IPS-20b (cell line): ENCODE measurements at regions not wholly inside any gene's neighbourhood (a gene's known extent, or its start where the extent isn't known, plus 50 kb on each side); places are given as distances from the start of the nearest gene placed in this dataset.

Source experiments
- H3K27ac ChIP-seq: one replicate; pipeline ENCODE4 v1.5.1; 2013; ENCODE audit warnings: low read length
- H3K27me3 ChIP-seq: 2 replicates; pipeline ENCODE4 v1.6.1; 2013; ENCODE audit warnings: mild to moderate bottlenecking, low read length, inconsistent platforms; ENCODE audit not compliant: insufficient read depth
- H3K36me3 ChIP-seq: 2 replicates; pipeline ENCODE4 v1.6.1; 2013; ENCODE audit warnings: low read depth, mild to moderate bottlenecking, inconsistent platforms, low read length, moderate library complexity; ENCODE audit not compliant: insufficient read depth
- H3K4me1 ChIP-seq: 2 replicates; pipeline ENCODE4 v1.6.1; 2013; ENCODE audit warnings: mild to moderate bottlenecking, control low read depth, inconsistent platforms, low read length, moderate library complexity; ENCODE audit not compliant: insufficient read depth
- H3K4me3 ChIP-seq: 2 replicates; pipeline ENCODE4 v1.5.1; 2013; ENCODE audit warnings: mild to moderate bottlenecking, low read length, inconsistent platforms
- H3K9ac ChIP-seq: 2 replicates; pipeline ENCODE4 v1.6.1; 2013; ENCODE audit warnings: low read depth, mild to moderate bottlenecking, inconsistent platforms, low read length, moderate library complexity
- H3K9me3 ChIP-seq: 2 replicates; pipeline ENCODE4 v1.6.1; 2013; ENCODE audit warnings: mild to moderate bottlenecking, low read depth, low read length, inconsistent platforms; ENCODE audit not compliant: insufficient read depth

- Histone ChIP-seq H3K9me3 (peaks cover 6% of the 10 kb centered on the region; the same call in 1 of the 2 replicates), H3K36me3 (no peaks in the 10 kb centered on the region), H3K4me1 (peaks cover 13% of the 10 kb centered on the region), H3K27me3 (no peaks in the 10 kb centered on the region), H3K9ac (no peak overlapping the region), H3K4me3 (no peak overlapping the region), H3K27ac (no peak overlapping the region)
Measured at GRCh38 chr10:29083096-29083495, 205.8 kb upstream of the LYZL1 start.

GRCh38 chr10:29084681-29085307 lies 204.1 kb upstream of the LYZL1 start:
- Histone ChIP-seq H3K4me1 (no peaks in the 10 kb centered on the region), H3K9ac (no peak overlapping the region), H3K4me3 (no peak overlapping the region), H3K27ac (no peak overlapping the region), H3K36me3 (no peaks in the 10 kb centered on the region), H3K27me3 (no peaks in the 10 kb centered on the region), H3K9me3 (peaks cover 6% of the 10 kb centered on the region; the same call in 1 of the 2 replicates)

GRCh38 chr10:29089091-29089490 lies 199.8 kb upstream of the LYZL1 start:
- H3K4me3 ChIP-seq, result no peak overlapping the region
- peaks cover 10% of the 10 kb centered on the region; the same call in 1 of the 2 replicates for H3K9me3 ChIP-seq
- no peaks in the 10 kb centered on the region for H3K36me3 ChIP-seq
- H3K4me1 ChIP-seq, result no peaks in the 10 kb centered on the region
- H3K9ac ChIP-seq, result no peak overlapping the region
- no peaks in the 10 kb centered on the region for H3K27me3 ChIP-seq
- H3K27ac ChIP-seq, result no peak overlapping the region

GRCh38 chr10:29096303-29096824 lies 192.5 kb upstream of the LYZL1 start:
- no peak overlapping the region for H3K9ac ChIP-seq
- no peaks in the 10 kb centered on the region for H3K36me3 ChIP-seq
- H3K4me3 ChIP-seq, result no peak overlapping the region
- H3K9me3 ChIP-seq, result peaks cover 13% of the 10 kb centered on the region
- no peak overlapping the region for H3K27ac ChIP-seq
- H3K27me3 ChIP-seq, result no peaks in the 10 kb centered on the region
- no peaks in the 10 kb centered on the region for H3K4me1 ChIP-seq

GRCh38 chr10:29098423-29098822 lies 190.4 kb upstream of the LYZL1 start:
- H3K36me3 ChIP-seq, result no peaks in the 10 kb centered on the region
- H3K4me3 ChIP-seq, result no peak overlapping the region
- no peaks in the 10 kb centered on the region for H3K4me1 ChIP-seq
- H3K27ac ChIP-seq, result no peak overlapping the region
- no peak overlapping the region for H3K9ac ChIP-seq
- H3K27me3 ChIP-seq, result no peaks in the 10 kb centered on the region
- H3K9me3 ChIP-seq, result peaks cover 2% of the 10 kb centered on the region; the same call in 1 of the 2 replicates

GRCh38 chr10:29099001-29099400 lies 189.9 kb upstream of the LYZL1 start:
- H3K9me3 ChIP-seq, result peaks cover 2% of the 10 kb centered on the region; the same call in 1 of the 2 replicates
- H3K27ac ChIP-seq, result no peak overlapping the region
- H3K4me1 ChIP-seq, result no peaks in the 10 kb centered on the region
- no peaks in the 10 kb centered on the region for H3K36me3 ChIP-seq
- no peak overlapping the region for H3K4me3 ChIP-seq
- H3K27me3 ChIP-seq, result no peaks in the 10 kb centered on the region
- H3K9ac ChIP-seq, result no peak overlapping the region

- Histone ChIP-seq H3K4me1 (no peaks in the 10 kb centered on the region), H3K4me3 (no peak overlapping the region), H3K36me3 (no peaks in the 10 kb centered on the region), H3K9ac (no peak overlapping the region), H3K9me3 (peaks cover 2% of the 10 kb centered on the region; the same call in 1 of the 2 replicates), H3K27me3 (no peaks in the 10 kb centered on the region), H3K27ac (no peak overlapping the region)
Measured at GRCh38 chr10:29099415-29099814, 189.5 kb upstream of the LYZL1 start.

- no peak overlapping the region for H3K27ac ChIP-seq
- no peak overlapping the region for H3K9ac ChIP-seq
- H3K4me1 ChIP-seq, result no peaks in the 10 kb centered on the region
Measured at GRCh38 chr10:29100505-29100904, 188.4 kb upstream of the LYZL1 start.

GRCh38 chr10:29102233-29102632 lies 186.6 kb upstream of the LYZL1 start:
- no peaks in the 10 kb centered on the region for H3K36me3 ChIP-seq
- H3K9ac ChIP-seq, result no peak overlapping the region
- H3K4me3 ChIP-seq, result no peak overlapping the region
- no peak overlapping the region for H3K27ac ChIP-seq
- H3K9me3 ChIP-seq, result peaks cover 2% of the 10 kb centered on the region; the same call in 1 of the 2 replicates
- no peaks in the 10 kb centered on the region for H3K4me1 ChIP-seq
- H3K27me3 ChIP-seq, result no peaks in the 10 kb centered on the region

More at GRCh38 chr10:29100505-29100904, 188.4 kb upstream of the LYZL1 start:
- Histone ChIP-seq H3K36me3 (no peaks in the 10 kb centered on the region), H3K4me3 (no peak overlapping the region), H3K27me3 (no peaks in the 10 kb centered on the region), H3K9me3 (peaks cover 2% of the 10 kb centered on the region; the same call in 1 of the 2 replicates)

GRCh38 chr10:29102636-29103035 lies 186.2 kb upstream of the LYZL1 start:
- no peak overlapping the region for H3K27ac ChIP-seq
- no peaks in the 10 kb centered on the region for H3K36me3 ChIP-seq
- no peaks in the 10 kb centered on the region for H3K27me3 ChIP-seq
- H3K4me1 ChIP-seq, result no peaks in the 10 kb centered on the region
- no peak overlapping the region for H3K9ac ChIP-seq
- peaks cover 2% of the 10 kb centered on the region; the same call in 1 of the 2 replicates for H3K9me3 ChIP-seq
- H3K4me3 ChIP-seq, result no peak overlapping the region

GRCh38 chr10:29104661-29105399 lies 184.0 kb upstream of the LYZL1 start:
- H3K27me3 ChIP-seq, result no peaks in the 10 kb centered on the region
- H3K4me1 ChIP-seq, result no peaks in the 10 kb centered on the region
- H3K27ac ChIP-seq, result no peak overlapping the region
- no peaks in the 10 kb centered on the region for H3K36me3 ChIP-seq
- no peaks in the 10 kb centered on the region for H3K9me3 ChIP-seq
- H3K9ac ChIP-seq, result no peak overlapping the region
- no peak overlapping the region for H3K4me3 ChIP-seq
